HG02763 (cell line): ENCODE measurements at regions not wholly inside any gene's neighbourhood (a gene's known extent, or its start where the extent isn't known, plus 50 kb on each side); places are given as distances from the start of the nearest gene placed in this dataset.

Source experiments
- ATAC-seq: cut with Tn5 transposase; IDR thresholded peaks from one replicate; pipeline ENCODE4 v1.9.1; 2021; ENCODE audit warnings: mild to moderate bottlenecking, moderate library complexity; ENCODE audit not compliant: unreplicated experiment

GRCh38 chr18:72601944-72602343 lies 57.8 kb upstream of the CBLN2 start:
- ATAC-seq = no peak

GRCh38 chr18:72601481-72601880 lies 57.3 kb upstream of the CBLN2 start:
- no peak for ATAC-seq
